Brain microvascular endothelial cell (primary cell): ENCODE measurements at regions not wholly inside any gene's neighbourhood (a gene's known extent, or its start where the extent isn't known, plus 50 kb on each side); places are given as distances from the start of the nearest gene placed in this dataset.

Experiments used
- DNase-seq: peaks from one replicate; pipeline ENCODE4 v3.0.0-alpha.2; 2020
- H3K27ac ChIP-seq: fragments of 250-450 bp; sonication (Bioruptor Pico); 2 replicates; pipeline ENCODE4 v1.5.1; 2020; ENCODE audit warnings: mild to moderate bottlenecking, moderate library complexity
- H3K27me3 ChIP-seq: fragments of 250-450 bp; sonication (Bioruptor Pico); replicated peaks from 2 replicates; pipeline ENCODE4 v1.5.1; 2020; ENCODE audit warnings: mild to moderate bottlenecking
- H3K36me3 ChIP-seq: fragments of 250-450 bp; sonication (Bioruptor Pico); replicated peaks from 2 replicates; pipeline ENCODE4 v1.5.1; 2020; ENCODE audit warnings: mild to moderate bottlenecking
- H3K4me3 ChIP-seq: 2 replicates; pipeline ENCODE4 v1.5.1; 2011; ENCODE audit warnings: low read depth, mild to moderate bottlenecking, control low read depth, low read length, moderate library complexity
- in situ Hi-C: cut with HindIII; loops from 2 replicates; pipeline ENCODE4 v1.10.0; 2017; ENCODE audit warnings: low sequenced_read_pairs, low pct_ligation_motif_present
- TF ChIP-seq, protein P1 (sequence below): IDR thresholded peaks from 2 replicates; pipeline ENCODE4 v1.5.1; 2011; ENCODE audit warnings: low read depth, mild to moderate bottlenecking, moderate library complexity, low read length, control low read depth, inconsistent platforms; ENCODE audit errors: missing control alignments

DNA sequence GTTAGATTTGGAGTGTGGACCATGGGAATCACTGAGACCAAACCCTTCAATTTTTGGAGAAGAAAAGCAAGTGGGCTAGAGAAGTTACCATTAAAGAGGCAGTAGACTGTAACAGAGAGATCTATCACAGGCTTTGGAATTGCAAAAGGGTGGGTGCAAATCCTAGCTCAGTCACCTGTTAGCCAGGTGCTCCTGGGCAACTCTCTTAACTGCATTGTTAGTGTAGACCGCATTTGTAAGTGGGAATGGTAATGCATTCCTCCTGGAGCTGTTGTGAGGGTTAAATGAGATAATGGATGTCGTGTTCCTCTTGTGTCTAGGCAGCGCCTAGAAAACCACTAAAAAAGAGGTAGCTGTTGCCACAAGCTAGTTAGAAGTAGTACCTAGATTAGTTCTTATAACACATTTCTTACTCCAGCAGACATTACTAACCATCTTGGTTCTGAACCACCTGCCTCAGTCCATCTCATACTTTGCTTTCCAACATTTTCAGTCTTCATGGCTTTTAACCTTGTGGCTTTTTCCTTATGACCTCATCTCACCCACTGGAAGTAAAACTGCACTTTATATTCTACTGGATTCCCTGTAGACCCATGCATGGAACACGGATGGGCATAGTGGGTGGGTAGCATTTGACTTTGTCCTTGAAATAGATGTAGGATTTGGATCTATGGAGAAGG, 153.0 kb downstream of the HIPK3 start:
- Histone ChIP-seq H3K27ac (no peak overlapping the region), H3K36me3 (no peaks in the 10 kb centered on the region), H3K27me3 (no peaks in the 10 kb centered on the region), H3K4me3 (no peak overlapping the region)
- in situ Hi-C loops: no loop called here
- DNase-seq: no peak
- TF ChIP-seq, protein P1, sequence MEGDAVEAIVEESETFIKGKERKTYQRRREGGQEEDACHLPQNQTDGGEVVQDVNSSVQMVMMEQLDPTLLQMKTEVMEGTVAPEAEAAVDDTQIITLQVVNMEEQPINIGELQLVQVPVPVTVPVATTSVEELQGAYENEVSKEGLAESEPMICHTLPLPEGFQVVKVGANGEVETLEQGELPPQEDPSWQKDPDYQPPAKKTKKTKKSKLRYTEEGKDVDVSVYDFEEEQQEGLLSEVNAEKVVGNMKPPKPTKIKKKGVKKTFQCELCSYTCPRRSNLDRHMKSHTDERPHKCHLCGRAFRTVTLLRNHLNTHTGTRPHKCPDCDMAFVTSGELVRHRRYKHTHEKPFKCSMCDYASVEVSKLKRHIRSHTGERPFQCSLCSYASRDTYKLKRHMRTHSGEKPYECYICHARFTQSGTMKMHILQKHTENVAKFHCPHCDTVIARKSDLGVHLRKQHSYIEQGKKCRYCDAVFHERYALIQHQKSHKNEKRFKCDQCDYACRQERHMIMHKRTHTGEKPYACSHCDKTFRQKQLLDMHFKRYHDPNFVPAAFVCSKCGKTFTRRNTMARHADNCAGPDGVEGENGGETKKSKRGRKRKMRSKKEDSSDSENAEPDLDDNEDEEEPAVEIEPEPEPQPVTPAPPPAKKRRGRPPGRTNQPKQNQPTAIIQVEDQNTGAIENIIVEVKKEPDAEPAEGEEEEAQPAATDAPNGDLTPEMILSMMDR: no peak
